DOHH2 (cell line): ENCODE measurements at regions not wholly inside any gene's neighbourhood (a gene's known extent, or its start where the extent isn't known, plus 50 kb on each side); places are given as distances from the start of the nearest gene placed in this dataset.

Experiments
- EZH2phosphoT487 ChIP-seq: fragments of 200-600 bp; sonication (generic); IDR thresholded peaks from 2 replicates; pipeline ENCODE4 v1.6.1; 2017; ENCODE audit warnings: borderline replicate concordance, mild to moderate bottlenecking, antibody characterized with exemption, low read length, moderate library complexity, mixed read lengths
- TF ChIP-seq, protein P1 (sequence below): fragments of 200-600 bp; sonication (generic); IDR thresholded peaks from one replicate; pipeline ENCODE4 v1.5.1; 2014; ENCODE audit warnings: antibody characterized with exemption, mild to moderate bottlenecking, low read depth, low read length; ENCODE audit not compliant: poor library complexity, severe bottlenecking

DNA sequence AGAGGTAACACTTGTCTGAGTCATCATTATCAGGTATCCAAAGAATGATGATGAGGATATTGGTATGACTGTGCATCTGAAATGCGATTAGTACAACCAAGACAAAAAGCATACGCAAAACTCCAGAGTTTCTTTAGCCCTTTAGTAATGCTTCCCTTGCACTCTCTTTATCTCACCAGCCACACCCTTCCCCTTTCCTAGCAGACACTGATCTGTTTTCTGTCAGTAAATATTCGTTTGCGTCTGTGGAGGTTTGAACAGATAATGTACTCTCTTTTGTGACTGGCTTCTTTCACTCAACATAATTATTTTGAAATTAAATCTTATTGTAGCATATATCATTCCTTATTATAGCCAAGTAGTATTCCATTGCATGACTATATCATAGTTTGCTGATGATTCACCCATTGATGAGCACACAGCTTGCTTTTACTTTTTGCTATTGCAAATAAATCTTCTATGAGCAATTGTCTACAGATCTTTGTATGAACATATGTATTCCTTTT lies 775.7 kb downstream of the SLC6A15 start:
- TF ChIP-seq, protein P1, sequence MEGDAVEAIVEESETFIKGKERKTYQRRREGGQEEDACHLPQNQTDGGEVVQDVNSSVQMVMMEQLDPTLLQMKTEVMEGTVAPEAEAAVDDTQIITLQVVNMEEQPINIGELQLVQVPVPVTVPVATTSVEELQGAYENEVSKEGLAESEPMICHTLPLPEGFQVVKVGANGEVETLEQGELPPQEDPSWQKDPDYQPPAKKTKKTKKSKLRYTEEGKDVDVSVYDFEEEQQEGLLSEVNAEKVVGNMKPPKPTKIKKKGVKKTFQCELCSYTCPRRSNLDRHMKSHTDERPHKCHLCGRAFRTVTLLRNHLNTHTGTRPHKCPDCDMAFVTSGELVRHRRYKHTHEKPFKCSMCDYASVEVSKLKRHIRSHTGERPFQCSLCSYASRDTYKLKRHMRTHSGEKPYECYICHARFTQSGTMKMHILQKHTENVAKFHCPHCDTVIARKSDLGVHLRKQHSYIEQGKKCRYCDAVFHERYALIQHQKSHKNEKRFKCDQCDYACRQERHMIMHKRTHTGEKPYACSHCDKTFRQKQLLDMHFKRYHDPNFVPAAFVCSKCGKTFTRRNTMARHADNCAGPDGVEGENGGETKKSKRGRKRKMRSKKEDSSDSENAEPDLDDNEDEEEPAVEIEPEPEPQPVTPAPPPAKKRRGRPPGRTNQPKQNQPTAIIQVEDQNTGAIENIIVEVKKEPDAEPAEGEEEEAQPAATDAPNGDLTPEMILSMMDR: no peak
- no peak for TF ChIP-seq EZH2phosphoT487
